ENCODE measurements at regions not wholly inside any gene's neighbourhood (a gene's known extent, or its start where the extent isn't known, plus 50 kb on each side); places are given as distances from the start of the nearest gene placed in this dataset.

DNA sequence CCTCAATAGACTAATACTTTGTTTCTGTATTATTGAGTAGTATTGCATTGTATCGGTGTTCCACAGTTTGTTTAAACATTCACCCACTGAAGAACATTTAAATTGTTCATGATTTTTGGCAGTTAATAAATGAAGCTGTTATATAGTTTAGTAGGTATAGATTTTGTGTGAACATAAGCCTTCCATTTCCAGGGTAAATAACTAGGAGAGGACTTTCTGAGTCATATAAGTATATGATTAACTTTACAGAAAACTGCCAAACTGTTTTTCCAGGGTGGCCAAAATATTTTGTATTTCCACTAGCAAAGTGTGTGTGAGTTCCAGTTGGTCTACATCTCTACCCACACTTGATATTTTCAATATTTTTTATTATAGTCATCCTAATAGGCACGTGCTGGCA lies 70.0 kb upstream of the MLIP start:
- Histone ChIP-seq H3K9me3 (no peaks in the 10 kb centered on the region), H3K9ac (no peak overlapping the region), H3K79me2 (ENCODE audit: insufficient read depth) (no peaks in the 10 kb centered on the region), H3K27ac (ENCODE audit: low read depth in 2 of 2, low read length in 1 of 2) (no peak overlapping the region), H3K4me1 (ENCODE audit: control insufficient read depth in 1 of 2, insufficient read depth in 2 of 2, low read depth in 1 of 2, low read length in 1 of 2) (no peaks in the 10 kb centered on the region), H3K4me3 (ENCODE audit: low read depth in 2 of 2, low read length in 1 of 2) (no peak overlapping the region), H3K36me3 (replicated peaks in 1 of 2; ENCODE audit: control insufficient read depth in 1 of 2, insufficient read depth in 2 of 2, low read length in 1 of 2) (no peaks in the 10 kb centered on the region), H3K9me2 (no peaks in the 10 kb centered on the region), H2AFZ (ENCODE audit: low read depth) (no peak overlapping the region), H3K4me2 (no peak overlapping the region), H4K20me1 (ENCODE audit: insufficient read depth) (no peaks in the 10 kb centered on the region), H3F3A (replicated peaks; ENCODE audit: insufficient read depth) (no peaks in the 10 kb centered on the region), H3K27me3 (ENCODE audit: insufficient read depth) (no peaks in the 10 kb centered on the region)
- POLR2A ChIA-PET: no interaction called here
- CTCF ChIA-PET: no interaction called here
- TF ChIP-seq EZH2phosphoT487 (IDR thresholded peaks at IDR 0.05; ENCODE audit: borderline replicate concordance, low read depth): no peak
- no peak for TF ChIP-seq USF2 (IDR thresholded peaks at IDR 0.05; ENCODE audit: borderline replicate concordance, low read depth, low read length)
- no peak for TF ChIP-seq CHD2 (IDR thresholded peaks at IDR 0.05; ENCODE audit: low read length, partially characterized antibody)
- TF ChIP-seq EP300 (IDR thresholded peaks at IDR 0.05; ENCODE audit: borderline replicate concordance in 1 of 2, low read depth in 1 of 2, low read length in 1 of 2): no peak
- no peak for TF ChIP-seq MXI1 (IDR thresholded peaks at IDR 0.05; ENCODE audit: low read depth, low read length)
- TF ChIP-seq RAD21 (IDR thresholded peaks at IDR 0.05; ENCODE audit: low read length): no peak
- TF ChIP-seq NRF1 (IDR thresholded peaks at IDR 0.05; ENCODE audit: low read depth, low read length): no peak
- no peak for TF ChIP-seq SIN3A (IDR thresholded peaks at IDR 0.05; ENCODE audit: borderline replicate concordance, low read depth, low read length)
- no peak for TF ChIP-seq FOSL2 (IDR thresholded peaks at IDR 0.05; ENCODE audit: borderline replicate concordance, low read depth)
- TF ChIP-seq TEAD4 (IDR thresholded peaks at IDR 0.05; ENCODE audit: borderline replicate concordance, insufficient read depth): no peak
- no peak for DNase-seq
- 1% methylated on average over 2 of the region's 2 CpGs for WGBS (ENCODE audit: low lambda C conversion rate)

DNA sequence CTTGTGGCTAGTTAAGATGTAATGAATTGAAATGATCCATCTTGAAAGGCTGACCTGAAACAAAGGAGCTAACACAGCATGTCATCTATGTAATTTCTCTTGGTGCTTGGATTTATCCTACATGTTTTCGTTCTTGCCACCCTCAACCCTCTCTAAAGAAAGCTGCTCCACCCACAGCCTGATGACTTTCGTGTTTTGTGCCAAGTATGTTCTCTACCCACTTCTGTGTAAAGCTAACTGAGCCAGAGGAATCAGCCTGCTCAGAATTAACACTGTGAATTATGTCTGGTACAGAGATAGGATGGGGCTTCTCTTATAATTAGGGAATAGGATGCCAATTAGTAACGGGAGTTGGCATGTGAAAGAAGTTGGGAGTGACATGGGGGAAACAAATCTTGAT lies 67.9 kb upstream of the MLIP start:
- no peaks in the 10 kb centered on the region for H3K4me1 ChIP-seq (ENCODE audit: control insufficient read depth in 1 of 2, insufficient read depth in 2 of 2, low read depth in 1 of 2, low read length in 1 of 2)
- H3K4me2 ChIP-seq: no peak overlapping the region
- H3F3A ChIP-seq (replicated peaks; ENCODE audit: insufficient read depth): no peaks in the 10 kb centered on the region
- no peak overlapping the region for H2AFZ ChIP-seq (ENCODE audit: low read depth)
- DNase-seq: no peak
- ChIA-PET CTCF (no interaction called here), POLR2A (no interaction called here)
- no peak overlapping the region for H3K4me3 ChIP-seq (ENCODE audit: low read depth in 2 of 2, low read length in 1 of 2)
- no peaks in the 10 kb centered on the region for H4K20me1 ChIP-seq (ENCODE audit: insufficient read depth)
- H3K9ac ChIP-seq: no peak overlapping the region
- H3K36me3 ChIP-seq (replicated peaks in 1 of 2; ENCODE audit: control insufficient read depth in 1 of 2, insufficient read depth in 2 of 2, low read length in 1 of 2): no peaks in the 10 kb centered on the region
- H3K27ac ChIP-seq (ENCODE audit: low read depth in 2 of 2, low read length in 1 of 2): peak overlapping the region in 1 of 2 experiments; percentile 48; a peak in 1 of 4 replicates
- WGBS (ENCODE audit: low lambda C conversion rate): 1% methylated on average over 3 of the region's 3 CpGs
- TF ChIP-seq RCOR1 (IDR thresholded peaks at IDR 0.05; ENCODE audit: low read length) (no peak), RXRA (IDR thresholded peaks at IDR 0.05; ENCODE audit: borderline replicate concordance, low read depth) (no peak), CTCF (IDR thresholded peaks at IDR 0.05) (no peak), FOXM1 (IDR thresholded peaks at IDR 0.05; ENCODE audit: low read depth) (no peak), CHD2 (IDR thresholded peaks at IDR 0.05; ENCODE audit: low read length, partially characterized antibody) (no peak)
- TF ChIP-seq, protein P1, sequence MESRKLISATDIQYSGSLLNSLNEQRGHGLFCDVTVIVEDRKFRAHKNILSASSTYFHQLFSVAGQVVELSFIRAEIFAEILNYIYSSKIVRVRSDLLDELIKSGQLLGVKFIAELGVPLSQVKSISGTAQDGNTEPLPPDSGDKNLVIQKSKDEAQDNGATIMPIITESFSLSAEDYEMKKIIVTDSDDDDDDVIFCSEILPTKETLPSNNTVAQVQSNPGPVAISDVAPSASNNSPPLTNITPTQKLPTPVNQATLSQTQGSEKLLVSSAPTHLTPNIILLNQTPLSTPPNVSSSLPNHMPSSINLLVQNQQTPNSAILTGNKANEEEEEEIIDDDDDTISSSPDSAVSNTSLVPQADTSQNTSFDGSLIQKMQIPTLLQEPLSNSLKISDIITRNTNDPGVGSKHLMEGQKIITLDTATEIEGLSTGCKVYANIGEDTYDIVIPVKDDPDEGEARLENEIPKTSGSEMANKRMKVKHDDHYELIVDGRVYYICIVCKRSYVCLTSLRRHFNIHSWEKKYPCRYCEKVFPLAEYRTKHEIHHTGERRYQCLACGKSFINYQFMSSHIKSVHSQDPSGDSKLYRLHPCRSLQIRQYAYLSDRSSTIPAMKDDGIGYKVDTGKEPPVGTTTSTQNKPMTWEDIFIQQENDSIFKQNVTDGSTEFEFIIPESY (IDR thresholded peaks at IDR 0.05; ENCODE audit: borderline replicate concordance, low read depth): no peak
- TF ChIP-seq, protein P2, sequence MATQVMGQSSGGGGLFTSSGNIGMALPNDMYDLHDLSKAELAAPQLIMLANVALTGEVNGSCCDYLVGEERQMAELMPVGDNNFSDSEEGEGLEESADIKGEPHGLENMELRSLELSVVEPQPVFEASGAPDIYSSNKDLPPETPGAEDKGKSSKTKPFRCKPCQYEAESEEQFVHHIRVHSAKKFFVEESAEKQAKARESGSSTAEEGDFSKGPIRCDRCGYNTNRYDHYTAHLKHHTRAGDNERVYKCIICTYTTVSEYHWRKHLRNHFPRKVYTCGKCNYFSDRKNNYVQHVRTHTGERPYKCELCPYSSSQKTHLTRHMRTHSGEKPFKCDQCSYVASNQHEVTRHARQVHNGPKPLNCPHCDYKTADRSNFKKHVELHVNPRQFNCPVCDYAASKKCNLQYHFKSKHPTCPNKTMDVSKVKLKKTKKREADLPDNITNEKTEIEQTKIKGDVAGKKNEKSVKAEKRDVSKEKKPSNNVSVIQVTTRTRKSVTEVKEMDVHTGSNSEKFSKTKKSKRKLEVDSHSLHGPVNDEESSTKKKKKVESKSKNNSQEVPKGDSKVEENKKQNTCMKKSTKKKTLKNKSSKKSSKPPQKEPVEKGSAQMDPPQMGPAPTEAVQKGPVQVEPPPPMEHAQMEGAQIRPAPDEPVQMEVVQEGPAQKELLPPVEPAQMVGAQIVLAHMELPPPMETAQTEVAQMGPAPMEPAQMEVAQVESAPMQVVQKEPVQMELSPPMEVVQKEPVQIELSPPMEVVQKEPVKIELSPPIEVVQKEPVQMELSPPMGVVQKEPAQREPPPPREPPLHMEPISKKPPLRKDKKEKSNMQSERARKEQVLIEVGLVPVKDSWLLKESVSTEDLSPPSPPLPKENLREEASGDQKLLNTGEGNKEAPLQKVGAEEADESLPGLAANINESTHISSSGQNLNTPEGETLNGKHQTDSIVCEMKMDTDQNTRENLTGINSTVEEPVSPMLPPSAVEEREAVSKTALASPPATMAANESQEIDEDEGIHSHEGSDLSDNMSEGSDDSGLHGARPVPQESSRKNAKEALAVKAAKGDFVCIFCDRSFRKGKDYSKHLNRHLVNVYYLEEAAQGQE (IDR thresholded peaks at IDR 0.05; ENCODE audit: low read depth, low read length): no peak
- no peaks in the 10 kb centered on the region for H3K79me2 ChIP-seq (ENCODE audit: insufficient read depth)
- H3K9me3 ChIP-seq: no peaks in the 10 kb centered on the region
- no peaks in the 10 kb centered on the region for H3K27me3 ChIP-seq (ENCODE audit: insufficient read depth)
- H3K9me2 ChIP-seq: no peaks in the 10 kb centered on the region
